TTC549 (cell line): ENCODE measurements at regions not wholly inside any gene's neighbourhood (a gene's known extent, or its start where the extent isn't known, plus 50 kb on each side); places are given as distances from the start of the nearest gene placed in this dataset.

ENCODE experiments used
- FAIRE-seq: peaks from 2 replicates; lab custom pipeline; 2012; peaks lifted over from hg19 to GRCh38; lab: Jason Lieb, UNC

- FAIRE-seq, result no peak
Measured at GRCh38 chr2:8409461-8410260, 272.2 kb upstream of the ID2 start.

GRCh38 chr2:8412082-8412481 lies 269.8 kb upstream of the ID2 start:
- FAIRE-seq, result no peak

GRCh38 chr2:8412586-8412985 lies 269.3 kb upstream of the ID2 start:
- no peak for FAIRE-seq

GRCh38 chr2:8413589-8414135 lies 268.2 kb upstream of the ID2 start:
- no peak for FAIRE-seq

GRCh38 chr2:8414946-8415879 lies 266.6 kb upstream of the ID2 start:
- no peak for FAIRE-seq

- FAIRE-seq, result no peak
Measured at GRCh38 chr2:8416001-8416571, 265.8 kb upstream of the ID2 start.

- FAIRE-seq, result no peak
Measured at GRCh38 chr2:8416849-8417832, 264.7 kb upstream of the ID2 start.

- FAIRE-seq, result no peak
Measured at GRCh38 chr2:8418721-8419120, 263.1 kb upstream of the ID2 start.

- no peak for FAIRE-seq
Measured at GRCh38 chr2:8421658-8422449, 260.0 kb upstream of the ID2 start.

GRCh38 chr2:8422450-8422800 lies 259.4 kb upstream of the ID2 start:
- no peak for FAIRE-seq

- no peak for FAIRE-seq
Measured at GRCh38 chr2:8424997-8425900, 256.6 kb upstream of the ID2 start.

- FAIRE-seq, result no peak
Measured at GRCh38 chr2:8426550-8426949, 255.3 kb upstream of the ID2 start.

GRCh38 chr2:8427211-8427610 lies 254.6 kb upstream of the ID2 start:
- FAIRE-seq, result no peak

GRCh38 chr2:8430628-8431027 lies 251.2 kb upstream of the ID2 start:
- FAIRE-seq, result no peak

GRCh38 chr2:8431446-8432125 lies 250.3 kb upstream of the ID2 start:
- no peak for FAIRE-seq

GRCh38 chr2:8432706-8433336 lies 249.0 kb upstream of the ID2 start:
- FAIRE-seq, result no peak

- no peak for FAIRE-seq
Measured at GRCh38 chr2:8433390-8433789, 248.5 kb upstream of the ID2 start.

- FAIRE-seq, result no peak
Measured at GRCh38 chr2:8435608-8436007, 246.2 kb upstream of the ID2 start.

GRCh38 chr2:8436585-8436984 lies 245.3 kb upstream of the ID2 start:
- no peak for FAIRE-seq
